Amniotic epithelial cell (primary cell): ENCODE measurements at regions not wholly inside any gene's neighbourhood (a gene's known extent, or its start where the extent isn't known, plus 50 kb on each side); places are given as distances from the start of the nearest gene placed in this dataset.
A peak's percentile ranks its signal among the peaks of the same experiment; 100 is the strongest.

Experiments
- DNase-seq: peaks from one replicate; pipeline ENCODE4 v3.0.0-alpha.2; 2010; ENCODE audit warnings: low read depth

GRCh38 chr4:115929373-115929772, 816.0 kb upstream of the NDST4 start:
- DNase-seq, result no peak

DNA sequence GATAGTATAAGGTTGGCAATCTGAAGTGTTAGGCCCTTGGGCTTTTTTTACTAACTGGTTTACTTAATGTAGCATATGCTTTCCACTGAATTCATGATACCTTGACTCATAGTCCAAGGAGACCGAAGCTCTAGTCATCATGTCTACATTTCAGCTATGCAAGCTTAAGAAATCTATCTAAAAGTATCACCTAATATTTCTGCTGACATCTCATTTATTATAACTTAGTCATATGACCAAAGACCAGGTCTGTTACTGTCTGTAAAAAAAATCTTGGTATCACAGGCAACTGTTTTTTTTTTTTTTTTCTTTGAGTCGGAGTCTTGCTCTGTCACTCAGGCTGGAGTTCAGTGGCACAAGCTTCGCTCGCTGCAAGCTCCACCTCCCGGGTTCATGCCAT, 814.0 kb upstream of the NDST4 start:
- no peak for DNase-seq

- no peak for DNase-seq
Observed at GRCh38 chr4:115923152-115923551, 809.7 kb upstream of the NDST4 start.

- no peak for DNase-seq
Observed at GRCh38 chr4:115920637-115921036, 807.2 kb upstream of the NDST4 start.

- no peak for DNase-seq
Observed at GRCh38 chr4:115918149-115918548, 804.7 kb upstream of the NDST4 start.

DNA sequence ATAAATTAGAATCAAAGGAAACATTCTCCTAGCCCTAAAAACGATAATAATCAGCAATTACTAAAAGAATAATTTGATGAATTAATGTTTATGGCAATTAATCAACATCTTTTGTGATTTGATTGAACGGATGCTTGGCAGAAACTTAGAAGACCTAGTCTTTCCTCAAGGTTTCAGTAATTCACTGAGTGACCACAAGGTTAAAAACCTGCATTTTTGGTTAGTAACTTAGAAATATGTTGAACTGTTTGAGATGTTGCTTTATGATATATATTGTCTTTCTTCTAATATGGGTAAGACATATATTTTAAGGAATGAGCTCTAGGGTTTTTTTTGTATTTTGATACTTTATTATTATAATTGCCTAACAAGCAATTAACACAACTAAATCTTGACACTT, 793.0 kb upstream of the NDST4 start:
- no peak for DNase-seq

DNA sequence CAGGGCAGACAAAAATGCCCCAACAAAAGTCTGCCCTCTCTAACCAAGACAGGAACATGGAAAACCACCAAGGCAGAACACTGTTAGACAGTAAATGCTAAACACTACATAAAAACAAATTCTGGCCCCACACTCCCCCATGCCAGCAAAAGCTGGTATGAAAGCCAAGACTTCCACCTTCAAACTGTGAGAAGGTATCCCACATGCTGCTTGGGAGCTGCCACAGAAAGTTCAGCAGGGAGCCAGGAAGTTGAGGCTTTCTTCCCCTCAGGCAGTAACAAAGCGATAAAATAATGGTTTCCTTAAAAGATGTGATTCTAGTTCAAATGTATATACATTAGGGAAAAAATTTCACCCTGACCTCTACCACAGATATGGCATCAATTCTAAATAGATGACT, 770.4 kb upstream of the NDST4 start:
- DNase-seq, result no peak

GRCh38 chr4:115883231-115883630, 769.8 kb upstream of the NDST4 start:
- no peak for DNase-seq

GRCh38 chr4:115873048-115873447, 759.6 kb upstream of the NDST4 start:
- DNase-seq, result no peak

- no peak for DNase-seq
Observed at GRCh38 chr4:115871596-115871995, 758.2 kb upstream of the NDST4 start.

GRCh38 chr4:115866364-115866896, 753.0 kb upstream of the NDST4 start:
- DNase-seq, result no peak

GRCh38 chr4:115865736-115866135, 752.3 kb upstream of the NDST4 start:
- no peak for DNase-seq

GRCh38 chr4:115852767-115853091, 739.3 kb upstream of the NDST4 start:
- DNase-seq, result no peak

DNA sequence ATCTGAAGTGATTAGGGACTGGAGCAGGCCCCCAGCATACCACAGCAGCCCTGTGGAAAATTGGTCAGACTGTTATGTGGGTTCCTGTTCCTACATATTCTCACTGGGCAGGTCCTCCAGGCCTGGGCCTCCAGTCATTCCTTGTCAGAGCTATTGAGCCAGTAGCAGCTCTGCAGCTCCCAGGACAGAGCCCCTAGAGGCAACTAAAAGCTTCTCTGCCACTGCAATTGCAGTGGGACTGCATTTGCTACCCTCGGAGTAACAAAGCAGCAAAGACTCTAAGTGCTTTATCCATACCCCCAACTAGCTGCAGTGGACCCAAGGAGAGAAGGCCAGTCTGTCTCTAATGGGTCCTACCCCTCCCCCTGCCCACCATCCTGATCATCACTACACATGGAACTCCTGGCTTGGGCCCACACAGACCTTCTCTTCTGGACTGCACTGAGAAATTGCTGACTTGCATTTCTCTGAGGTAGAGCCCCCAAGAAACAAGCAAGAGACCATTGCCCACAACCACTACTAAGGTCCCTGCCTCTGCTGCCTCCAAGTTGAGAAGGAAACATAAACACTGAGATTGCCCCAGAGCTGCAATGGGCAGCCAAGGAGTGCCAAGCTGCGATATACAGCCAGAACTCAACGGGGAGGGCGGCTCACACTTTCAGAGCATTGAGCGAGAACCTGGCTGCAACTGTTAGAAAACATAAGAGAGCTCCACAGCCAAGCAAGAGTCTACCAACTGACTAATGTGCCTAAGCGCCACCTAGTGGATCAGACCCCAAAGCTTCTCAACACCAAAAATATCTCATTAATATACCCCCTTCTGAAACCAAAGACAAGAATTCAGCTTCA, 738.7 kb upstream of the NDST4 start:
- peak; percentile 0 for DNase-seq

DNA sequence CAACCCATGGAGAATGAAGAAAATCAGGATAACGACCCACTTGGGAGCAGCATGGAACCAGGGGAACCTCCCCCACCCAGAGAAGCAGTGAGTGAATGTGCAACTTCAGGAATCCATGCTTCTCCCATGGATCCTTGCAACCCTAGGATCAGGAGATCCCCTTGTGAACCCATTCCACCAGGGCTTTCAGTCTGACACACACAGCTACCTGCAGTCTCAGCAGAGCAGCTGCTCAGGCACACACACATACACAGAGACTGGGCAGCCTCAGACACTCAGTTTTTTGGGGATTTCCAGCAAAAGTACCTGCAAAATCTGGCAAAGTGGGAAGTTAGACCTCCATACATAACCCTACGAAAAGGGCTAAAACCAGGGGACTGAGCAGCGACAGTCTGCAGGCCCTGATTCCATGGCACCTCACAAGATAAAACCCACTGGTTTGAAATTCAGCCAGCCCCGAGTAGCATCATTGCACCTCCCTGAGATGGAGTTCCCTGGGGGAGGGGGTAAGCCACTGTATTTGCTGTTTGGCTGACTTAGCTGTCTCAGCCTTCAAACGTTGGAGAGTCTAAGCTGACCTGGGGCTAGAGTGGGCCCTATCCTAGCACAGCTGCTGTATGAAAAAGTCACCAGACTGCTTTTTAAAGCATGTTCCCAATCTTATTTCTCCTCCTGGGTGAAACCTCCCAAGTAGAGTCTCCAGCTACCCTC, 737.5 kb upstream of the NDST4 start:
- no peak for DNase-seq

DNA sequence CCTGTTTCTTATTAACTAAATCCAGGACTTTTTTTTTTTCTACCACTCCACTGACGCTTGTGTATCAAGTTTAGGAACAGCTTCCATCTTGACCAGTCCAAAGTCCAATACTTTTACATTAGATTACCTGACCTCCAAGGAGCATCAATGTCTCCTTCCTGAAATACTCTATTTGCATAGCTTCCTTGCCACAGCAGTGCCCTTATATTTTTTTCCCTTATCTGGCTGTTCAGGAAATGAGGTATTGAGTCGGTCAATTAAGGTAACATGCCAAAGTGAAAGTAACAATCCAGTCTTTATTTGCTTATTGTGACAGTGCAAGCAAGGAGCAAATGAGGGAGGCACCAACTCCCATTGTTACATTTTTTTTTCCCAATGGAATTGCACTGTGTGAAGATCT, 730.8 kb upstream of the NDST4 start:
- no peak for DNase-seq

- no peak for DNase-seq
Observed at GRCh38 chr4:115841871-115842270, 728.5 kb upstream of the NDST4 start.

GRCh38 chr4:115834441-115834840, 721.0 kb upstream of the NDST4 start:
- DNase-seq, result no peak

DNA sequence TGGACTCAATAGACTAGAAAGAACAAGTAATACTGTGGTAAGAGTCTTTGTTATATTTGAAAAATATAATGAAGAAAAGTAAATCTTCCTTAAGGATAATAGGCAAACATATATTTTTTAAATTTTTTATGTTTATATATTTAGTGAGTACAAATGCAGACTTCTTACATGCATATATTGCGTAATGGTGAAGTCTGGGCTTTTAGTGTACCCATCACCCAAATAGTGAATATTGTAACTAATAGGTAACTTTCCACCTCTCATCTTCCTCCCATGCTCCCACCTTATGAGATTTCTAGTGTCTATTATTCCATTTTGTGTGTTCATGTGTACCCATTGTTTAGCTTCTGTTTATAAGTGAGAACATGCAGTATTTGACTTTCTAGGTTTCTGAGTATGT, 711.2 kb upstream of the NDST4 start:
- DNase-seq, result no peak

GRCh38 chr4:115803825-115804224, 690.4 kb upstream of the NDST4 start:
- no peak for DNase-seq

DNA sequence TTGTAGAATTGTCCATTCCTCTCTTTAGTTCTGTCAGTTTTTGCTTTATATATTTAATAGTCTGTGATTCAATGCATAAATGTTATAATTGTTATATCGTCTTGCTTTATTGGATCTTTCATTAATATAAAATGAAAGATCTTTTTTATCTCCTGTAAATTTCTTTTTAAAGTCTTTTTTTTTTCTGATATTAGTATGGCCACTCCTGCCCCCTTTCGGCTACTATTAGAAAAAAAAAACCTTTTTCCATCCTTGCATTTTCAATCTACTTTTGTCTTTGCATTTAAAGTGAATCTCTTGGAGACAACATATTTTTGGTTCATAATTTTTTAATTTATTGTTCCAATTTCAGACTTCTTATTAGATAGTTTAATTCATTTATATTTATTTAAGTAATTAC, 677.4 kb upstream of the NDST4 start:
- DNase-seq, result no peak

- no peak for DNase-seq
Observed at GRCh38 chr4:115781528-115782146, 668.2 kb upstream of the NDST4 start.

- no peak for DNase-seq
Observed at GRCh38 chr4:115780835-115781234, 667.4 kb upstream of the NDST4 start.
